ENCODE measurements at regions not wholly inside any gene's neighbourhood (a gene's known extent, or its start where the extent isn't known, plus 50 kb on each side); places are given as distances from the start of the nearest gene placed in this dataset.

DNA sequence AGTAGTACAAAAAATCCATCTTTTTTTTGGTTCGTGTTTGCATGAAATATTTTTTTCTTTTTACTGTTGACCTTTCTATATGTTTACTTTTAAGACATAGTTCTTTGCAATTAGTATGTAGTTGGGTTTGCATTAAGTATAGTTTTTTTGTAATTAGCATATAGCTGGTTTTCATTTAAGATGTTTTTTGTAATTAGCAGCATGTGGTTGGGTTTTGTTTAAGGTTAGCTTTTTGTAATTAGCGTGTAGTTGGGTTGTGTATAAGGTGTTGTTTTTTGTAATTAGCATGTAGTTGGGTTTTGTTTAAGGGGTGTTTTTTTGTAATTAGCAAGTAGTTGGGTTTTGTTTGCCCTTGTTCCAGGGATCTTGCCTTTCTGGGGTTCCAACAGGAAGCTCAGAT lies 193.1 kb downstream of the LPIN1 start:
- H3K36me3 Mint-ChIP-seq (ENCODE audit: low read depth) = no peaks in the 10 kb centered on the region
- no peak overlapping the region for H3K4me3 Mint-ChIP-seq
- no peak overlapping the region for H3K27ac Mint-ChIP-seq
- CTCF ChIA-PET = no interaction called here
- peaks cover 1% of the 10 kb centered on the region for H3K4me1 Mint-ChIP-seq (ENCODE audit: low read depth)
- POLR2A ChIA-PET = no interaction called here
- intact Hi-C loops (cut with micrococcal nuclease) = no loop called here
- H3K27me3 Mint-ChIP-seq = no peaks in the 10 kb centered on the region
- TF ChIP-seq, protein P1, sequence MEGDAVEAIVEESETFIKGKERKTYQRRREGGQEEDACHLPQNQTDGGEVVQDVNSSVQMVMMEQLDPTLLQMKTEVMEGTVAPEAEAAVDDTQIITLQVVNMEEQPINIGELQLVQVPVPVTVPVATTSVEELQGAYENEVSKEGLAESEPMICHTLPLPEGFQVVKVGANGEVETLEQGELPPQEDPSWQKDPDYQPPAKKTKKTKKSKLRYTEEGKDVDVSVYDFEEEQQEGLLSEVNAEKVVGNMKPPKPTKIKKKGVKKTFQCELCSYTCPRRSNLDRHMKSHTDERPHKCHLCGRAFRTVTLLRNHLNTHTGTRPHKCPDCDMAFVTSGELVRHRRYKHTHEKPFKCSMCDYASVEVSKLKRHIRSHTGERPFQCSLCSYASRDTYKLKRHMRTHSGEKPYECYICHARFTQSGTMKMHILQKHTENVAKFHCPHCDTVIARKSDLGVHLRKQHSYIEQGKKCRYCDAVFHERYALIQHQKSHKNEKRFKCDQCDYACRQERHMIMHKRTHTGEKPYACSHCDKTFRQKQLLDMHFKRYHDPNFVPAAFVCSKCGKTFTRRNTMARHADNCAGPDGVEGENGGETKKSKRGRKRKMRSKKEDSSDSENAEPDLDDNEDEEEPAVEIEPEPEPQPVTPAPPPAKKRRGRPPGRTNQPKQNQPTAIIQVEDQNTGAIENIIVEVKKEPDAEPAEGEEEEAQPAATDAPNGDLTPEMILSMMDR (IDR thresholded peaks at IDR 0.05) = no peak
- no peaks in the 10 kb centered on the region for H3K9me3 Mint-ChIP-seq
- no peak for ATAC-seq
- no peak for DNase-seq

DNA sequence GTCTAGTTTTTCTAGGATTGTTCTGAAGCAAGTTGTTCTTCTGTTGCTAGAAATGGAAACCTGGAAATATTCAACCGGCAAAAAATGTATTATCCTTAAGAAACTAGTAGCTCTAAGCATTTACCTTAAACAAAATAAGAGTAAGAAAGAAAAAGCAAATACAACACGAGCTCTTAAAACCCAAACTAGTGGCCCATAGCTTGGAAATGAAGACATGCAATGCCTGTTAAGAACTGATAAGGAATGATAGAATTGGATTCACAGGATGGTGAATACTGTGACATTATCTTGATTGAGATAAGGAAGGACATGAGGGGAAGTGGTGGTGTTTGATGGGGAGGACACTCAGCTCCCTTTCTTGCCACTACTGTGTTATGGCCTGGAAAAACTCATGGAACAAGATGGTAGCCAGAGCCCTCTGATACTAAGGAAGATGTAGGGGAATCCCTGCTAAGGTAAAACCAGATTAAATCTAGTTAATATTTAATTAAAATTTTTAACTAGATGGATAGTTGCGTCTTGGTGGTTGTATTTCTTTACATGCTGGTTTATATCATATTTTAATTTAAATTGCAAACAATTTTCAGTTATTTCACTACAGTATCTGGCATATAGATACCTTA lies 193.8 kb downstream of the LPIN1 start:
- H3K27me3 Mint-ChIP-seq = no peaks in the 10 kb centered on the region
- ChIA-PET CTCF (no interaction called here), POLR2A (no interaction called here)
- H3K36me3 Mint-ChIP-seq (ENCODE audit: low read depth) = no peaks in the 10 kb centered on the region
- ATAC-seq (no peak), DNase-seq (no peak)
- no peak overlapping the region for H3K4me3 Mint-ChIP-seq
- H3K4me1 Mint-ChIP-seq (ENCODE audit: low read depth) = peaks cover 8% of the 10 kb centered on the region
- no peaks in the 10 kb centered on the region for H3K9me3 Mint-ChIP-seq
- TF ChIP-seq, protein P1 (IDR thresholded peaks at IDR 0.05) = no peak
- no peak overlapping the region for H3K27ac Mint-ChIP-seq
- intact Hi-C loops (cut with micrococcal nuclease) = no loop called here

DNA sequence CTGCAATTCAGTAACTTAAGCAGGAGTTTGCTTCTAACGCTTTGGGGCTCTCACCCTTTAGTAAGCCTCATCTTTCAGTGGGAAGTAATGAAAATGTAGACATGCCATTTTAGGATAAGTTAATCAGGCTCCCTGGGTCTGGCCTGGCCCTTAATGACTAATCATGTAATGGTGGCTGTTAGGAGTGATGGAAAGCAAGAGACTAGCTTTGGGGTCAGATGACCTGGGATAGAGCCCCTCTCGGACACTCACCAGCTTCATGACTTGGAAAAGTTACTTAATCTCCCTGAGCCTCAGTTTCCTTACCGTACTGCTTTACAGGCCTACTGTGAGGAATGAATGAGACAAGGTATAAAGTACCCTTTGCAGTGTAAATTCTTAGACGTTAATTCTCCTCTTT lies 194.4 kb downstream of the LPIN1 start:
- Mint-ChIP-seq H3K27me3 (no peaks in the 10 kb centered on the region), H3K36me3 (ENCODE audit: low read depth) (no peaks in the 10 kb centered on the region), H3K27ac (no peak overlapping the region), H3K9me3 (no peaks in the 10 kb centered on the region), H3K4me1 (ENCODE audit: low read depth) (peaks cover 13% of the 10 kb centered on the region), H3K4me3 (no peak overlapping the region)
- ChIA-PET POLR2A (no interaction called here), CTCF (no interaction called here)
- intact Hi-C loops (cut with micrococcal nuclease) = no loop called here
- DNase-seq (no peak), ATAC-seq (no peak)
- TF ChIP-seq, protein P1 (IDR thresholded peaks at IDR 0.05) = no peak

DNA sequence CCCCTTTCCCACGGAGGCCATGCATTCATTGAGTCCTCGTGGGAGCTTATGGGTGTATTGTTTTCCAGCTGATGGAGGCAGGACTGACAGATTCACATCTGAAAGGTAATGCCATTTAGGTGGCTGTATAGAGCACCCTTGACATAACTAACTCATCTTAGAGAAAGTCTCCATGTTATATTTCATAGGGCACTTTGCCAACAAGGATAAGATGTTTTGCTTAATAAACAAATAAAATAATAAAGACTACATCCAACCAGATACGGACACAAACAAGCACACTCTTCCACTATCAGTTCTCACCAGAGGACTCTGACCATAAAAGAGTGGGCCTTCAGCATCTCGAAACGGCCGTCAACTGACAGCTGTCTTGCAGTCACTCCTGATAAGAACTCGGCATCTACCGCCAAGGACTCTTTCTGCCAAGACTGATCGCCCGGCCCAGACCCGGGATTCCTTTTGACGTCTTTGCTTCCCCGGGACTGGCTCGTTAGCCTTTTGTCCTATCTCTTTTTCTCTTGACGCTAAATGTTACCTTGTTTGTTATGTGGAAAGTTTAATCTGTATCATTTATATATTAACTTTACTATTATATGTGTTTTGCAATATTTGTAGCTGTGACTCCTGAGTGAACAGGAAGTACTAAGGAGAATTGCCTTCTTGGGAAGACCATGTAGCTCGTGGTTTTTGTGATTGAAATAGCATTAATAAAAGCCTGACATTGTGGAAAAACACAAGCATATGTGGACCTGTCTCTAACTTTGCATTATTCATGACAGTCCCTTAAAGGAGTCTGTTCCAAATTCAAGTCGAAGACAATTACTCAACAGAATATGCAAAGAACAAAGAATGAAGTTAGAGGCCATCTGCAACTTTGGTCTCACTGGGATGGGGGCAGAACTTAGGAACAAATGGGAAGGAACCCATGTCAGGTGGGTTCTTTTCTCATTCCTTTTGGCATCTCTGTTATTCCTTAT lies 195.1 kb downstream of the LPIN1 start:
- ATAC-seq (no peak), DNase-seq (no peak)
- Mint-ChIP-seq H3K9me3 (no peaks in the 10 kb centered on the region), H3K4me1 (ENCODE audit: low read depth) (peaks cover 14% of the 10 kb centered on the region), H3K27me3 (no peaks in the 10 kb centered on the region), H3K27ac (no peak overlapping the region), H3K4me3 (no peak overlapping the region), H3K36me3 (ENCODE audit: low read depth) (no peaks in the 10 kb centered on the region)
- CTCF ChIA-PET = no interaction called here
- POLR2A ChIA-PET = no interaction called here
- TF ChIP-seq, protein P1 (IDR thresholded peaks at IDR 0.05) = no peak
- intact Hi-C loops (cut with micrococcal nuclease) = no loop called here

DNA sequence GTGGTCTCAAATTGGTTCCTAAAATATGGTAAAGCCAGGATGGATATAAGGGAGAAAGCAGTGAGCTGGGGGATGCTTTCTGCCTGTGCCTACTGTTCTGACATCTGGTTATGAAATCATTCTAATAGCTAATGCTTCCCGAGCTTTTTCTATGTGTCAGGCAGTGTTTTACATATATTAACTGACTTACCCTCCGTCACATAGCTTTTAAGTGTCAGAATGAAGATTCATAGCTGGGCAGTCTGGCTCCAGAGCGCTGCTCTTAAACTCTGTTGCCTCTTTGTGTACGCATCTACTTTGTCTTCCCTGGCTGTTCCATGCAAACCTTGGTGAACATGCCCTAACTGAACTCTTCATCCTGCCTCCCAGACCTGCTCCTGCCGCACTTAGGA lies 195.7 kb downstream of the LPIN1 start:
- no peaks in the 10 kb centered on the region for H3K36me3 Mint-ChIP-seq (ENCODE audit: low read depth)
- ChIA-PET POLR2A (no interaction called here), CTCF (no interaction called here)
- no peak overlapping the region for H3K4me3 Mint-ChIP-seq
- TF ChIP-seq, protein P1 (IDR thresholded peaks at IDR 0.05) = no peak
- H3K4me1 Mint-ChIP-seq (ENCODE audit: low read depth) = peaks cover 14% of the 10 kb centered on the region
- H3K27me3 Mint-ChIP-seq = no peaks in the 10 kb centered on the region
- intact Hi-C loops (cut with micrococcal nuclease) = no loop called here
- DNase-seq (no peak), ATAC-seq (no peak)
- no peak overlapping the region for H3K27ac Mint-ChIP-seq
- H3K9me3 Mint-ChIP-seq = peaks cover 2% of the 10 kb centered on the region

Data from activated CD8-positive, alpha-beta T cell treated with anti-CD3 and anti-CD28 coated beads for 36 hours (primary cell).